GM12875 (cell line): ENCODE measurements at regions not wholly inside any gene's neighbourhood (a gene's known extent, or its start where the extent isn't known, plus 50 kb on each side); places are given as distances from the start of the nearest gene placed in this dataset.

Experiments used
- H3K4me3 ChIP-seq: one replicate; pipeline ENCODE4 v1.5.1; 2011; ENCODE audit warnings: low read depth, low read length, control low read depth
- CTCF ChIP-seq: IDR thresholded peaks from 2 replicates; pipeline ENCODE4 v1.5.1; 2011; ENCODE audit warnings: low read depth, mild to moderate bottlenecking, control low read depth, inconsistent platforms, low read length, moderate library complexity, borderline replicate concordance; ENCODE audit not compliant: insufficient read depth

DNA sequence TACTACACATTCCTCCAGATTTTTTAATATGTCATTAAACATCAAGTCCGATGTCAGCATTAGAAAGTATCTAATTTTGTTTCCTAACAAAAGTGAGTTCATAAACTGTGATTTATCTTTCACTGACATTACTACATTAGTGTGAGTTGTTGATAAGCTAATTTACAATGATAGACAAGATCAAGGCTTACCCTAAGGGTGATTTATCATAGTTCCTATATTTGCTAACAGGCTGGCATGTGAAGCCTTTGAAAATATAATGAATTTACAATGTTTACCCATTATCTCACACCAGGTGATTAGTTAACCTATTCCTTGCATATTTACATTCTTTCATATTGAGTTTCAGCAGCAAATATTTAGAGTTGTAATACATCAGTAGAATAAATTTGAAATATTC lies 1096.9 kb upstream of the NUDT12 start:
- no peak for TF ChIP-seq CTCF

GRCh38 chr5:104652271-104652861 lies 1089.8 kb upstream of the NUDT12 start:
- no peak for TF ChIP-seq CTCF
- H3K4me3 ChIP-seq = no peak overlapping the region

More for the DNA sequence above, 1096.9 kb upstream of the NUDT12 start:
- no peak overlapping the region for H3K4me3 ChIP-seq

GRCh38 chr5:104650313-104651055 lies 1087.9 kb upstream of the NUDT12 start:
- no peak for TF ChIP-seq CTCF
- no peak overlapping the region for H3K4me3 ChIP-seq

DNA sequence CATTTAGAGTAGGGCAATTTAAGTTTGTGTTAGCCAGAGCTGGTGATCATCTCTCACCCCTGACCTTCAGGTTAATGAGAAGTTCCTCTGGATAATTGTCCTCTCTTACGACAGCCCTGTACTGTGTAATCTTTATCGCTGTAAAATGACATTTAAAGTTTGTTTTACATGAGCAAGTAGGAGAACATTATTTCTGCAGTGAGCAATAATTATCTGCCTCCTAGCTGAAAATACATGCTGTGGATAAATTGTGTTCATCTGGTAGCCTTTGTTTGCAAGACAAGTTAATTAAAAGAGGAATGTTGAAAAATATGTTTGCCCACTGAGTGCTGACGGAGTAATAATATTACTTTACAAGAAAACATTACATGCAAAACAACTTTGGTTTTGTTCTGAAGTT lies 1083.8 kb upstream of the NUDT12 start:
- H3K4me3 ChIP-seq = no peak overlapping the region
- no peak for TF ChIP-seq CTCF

GRCh38 chr5:104643320-104643719 lies 1080.7 kb upstream of the NUDT12 start:
- no peak overlapping the region for H3K4me3 ChIP-seq
- TF ChIP-seq CTCF = no peak

DNA sequence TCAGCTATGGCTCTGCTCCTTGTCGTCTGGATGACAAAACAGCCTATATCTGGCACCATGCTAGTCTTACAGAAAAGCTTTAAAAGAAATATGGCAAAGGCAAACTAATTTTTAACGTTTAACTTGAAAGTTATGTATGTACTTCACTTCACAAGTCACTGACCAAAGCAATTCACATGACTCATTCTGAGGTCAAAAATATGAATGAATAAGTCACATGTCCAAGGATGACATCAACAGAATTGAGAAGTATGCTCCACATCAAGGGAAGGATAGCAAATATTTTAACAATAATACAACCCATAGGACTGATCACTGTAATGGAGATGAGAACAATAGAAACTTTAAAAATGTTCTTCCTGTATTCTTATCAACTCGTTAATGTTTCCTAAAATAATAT lies 1072.6 kb upstream of the NUDT12 start:
- no peak for TF ChIP-seq CTCF

DNA sequence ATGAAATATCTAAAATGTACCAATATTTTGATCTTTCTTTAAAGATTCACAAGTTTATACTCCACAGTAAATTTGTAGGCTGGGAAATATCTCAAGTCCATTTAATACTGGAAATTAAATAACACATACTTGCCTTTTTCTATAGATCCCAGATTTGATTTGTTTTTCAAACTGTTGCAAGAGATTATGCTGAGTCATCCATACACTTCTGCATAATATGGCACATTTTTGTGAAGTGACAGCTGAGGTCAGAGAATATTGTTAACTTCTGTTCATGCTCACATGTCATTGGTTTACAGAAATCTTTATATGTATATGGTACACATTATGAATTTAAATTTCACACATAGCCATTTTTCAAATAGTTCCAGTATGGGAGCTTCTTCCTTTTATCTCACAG lies 1066.3 kb upstream of the NUDT12 start:
- TF ChIP-seq CTCF = no peak
- H3K4me3 ChIP-seq = no peak overlapping the region

More for the DNA sequence above, 1072.6 kb upstream of the NUDT12 start:
- no peak overlapping the region for H3K4me3 ChIP-seq
